ENCODE measurements at regions not wholly inside any gene's neighbourhood (a gene's known extent, or its start where the extent isn't known, plus 50 kb on each side); places are given as distances from the start of the nearest gene placed in this dataset.

- BruUV-seq (replicated peaks): no TSS peak
- 11% methylated on average over 1 of the region's 1 CpG for WGBS (ENCODE audit: insufficient coverage, low coverage, missing lambda C conversion rate)
- intact Hi-C loops (cut with micrococcal nuclease): no loop called here
- POLR2A ChIA-PET: no interaction called here
- Histone ChIP-seq H4K20me1 (replicated peaks; ENCODE audit: control insufficient read depth, insufficient read depth, low read length) (no peaks in the 10 kb centered on the region), H3K27me3 (ENCODE audit: control insufficient read depth in 2 of 2, insufficient read depth in 2 of 2, low read length in 2 of 2) (no peaks in the 10 kb centered on the region), H3K4me1 (replicated peaks in 1 of 2; ENCODE audit: control insufficient read depth in 2 of 2, insufficient read depth in 2 of 2, low read length in 2 of 2) (no peaks in the 10 kb centered on the region), H3K4me2 (ENCODE audit: insufficient read depth, low read length) (no peak overlapping the region), H3K9ac (ENCODE audit: insufficient read depth in 1 of 2, low read depth in 2 of 2, low read length in 2 of 2) (no peak overlapping the region), H3K79me2 (ENCODE audit: control insufficient read depth, insufficient read depth, low read length) (no peaks in the 10 kb centered on the region), H2AFZ (ENCODE audit: low read depth, low read length) (no peak overlapping the region), H3K27ac (ENCODE audit: extremely low read depth, low read depth, low read length) (no peak overlapping the region), H3K36me3 (ENCODE audit: control insufficient read depth, insufficient read depth, low read length) (no peaks in the 10 kb centered on the region), H3K4me3 (no peak overlapping the region), H3K9me3 (replicated peaks; ENCODE audit: control insufficient read depth, insufficient read depth, low read depth, low read length) (peaks cover 6% of the 10 kb centered on the region), H3K9me1 (ENCODE audit: control insufficient read depth, insufficient read depth, low read length) (no peaks in the 10 kb centered on the region)
- in situ Hi-C loops (cut with MboI): no loop called here
- no peak for DNase-seq (ENCODE audit: extremely low read depth in 1 of 4, low spot score in 3 of 4)
- TF ChIP-seq KHSRP (IDR thresholded peaks at IDR 0.05): no peak
- no peak for TF ChIP-seq ZNF318 (IDR thresholded peaks at IDR 0.05; ENCODE audit: borderline replicate concordance in 1 of 2, low read depth in 1 of 2)
- TF ChIP-seq SIN3A (IDR thresholded peaks at IDR 0.05; ENCODE audit: borderline replicate concordance in 2 of 2, control insufficient read depth in 1 of 2, low read depth in 2 of 2, low read length in 2 of 2): no peak
- no peak for TF ChIP-seq SRSF9 (IDR thresholded peaks at IDR 0.05; ENCODE audit: borderline replicate concordance, low read depth, low read length)
- TF ChIP-seq UBTF (IDR thresholded peaks at IDR 0.05; ENCODE audit: borderline replicate concordance in 1 of 2, low read depth in 2 of 2, low read length in 2 of 2): no peak
- no peak for TF ChIP-seq CBX3 (IDR thresholded peaks at IDR 0.05; ENCODE audit: borderline replicate concordance in 1 of 2, low read length in 2 of 2)
- TF ChIP-seq MED1 (CRISPR knock-in tag; IDR thresholded peaks at IDR 0.05; ENCODE audit: borderline replicate concordance): no peak
- no peak for TF ChIP-seq TEAD1 (CRISPR knock-in tag; IDR thresholded peaks at IDR 0.05)
- no peak for TF ChIP-seq PTRF (tag; IDR thresholded peaks at IDR 0.05)
- TF ChIP-seq STAT5A (IDR thresholded peaks at IDR 0.05; ENCODE audit: borderline replicate concordance, low read length): no peak
- no peak for FAIRE-seq
- CTCF ChIA-PET (ENCODE audit: low intra/inter-chr PET ratio): no interaction called here
- ATAC-seq: no peak
These were observed 505.4 kb downstream of the KCNT2 start for GRCh38 chr1:196102826-196103225.

All from K562 (cell line).